HFFc6 (cell line): ENCODE measurements at regions not wholly inside any gene's neighbourhood (a gene's known extent, or its start where the extent isn't known, plus 50 kb on each side); places are given as distances from the start of the nearest gene placed in this dataset.

Source experiments
- DNase-seq: peaks from one replicate; pipeline ENCODE4 v3.0.0-alpha.2; 2018
- H3K27ac Mint-ChIP-seq: 2 replicates; pipeline ENCODE4 v1.8.0; 2020; ENCODE audit warnings: mild to moderate bottlenecking, mixed read lengths
- H3K27me3 Mint-ChIP-seq: 2 replicates; pipeline ENCODE4 v1.8.0; 2021; ENCODE audit warnings: mild to moderate bottlenecking, moderate library complexity, mixed read lengths; ENCODE audit not compliant: insufficient read depth
- H3K36me3 Mint-ChIP-seq: 2 replicates; pipeline ENCODE4 v1.8.0; 2021; ENCODE audit warnings: low read depth, mixed read lengths
- H3K4me1 Mint-ChIP-seq: 2 replicates; pipeline ENCODE4 v1.8.0; 2020; ENCODE audit warnings: low read depth, mixed read lengths
- H3K4me3 Mint-ChIP-seq: 2 replicates; pipeline ENCODE4 v1.8.0; 2020; ENCODE audit warnings: mild to moderate bottlenecking, moderate library complexity, mixed read lengths
- H3K9me3 Mint-ChIP-seq: 2 replicates; pipeline ENCODE4 v1.8.0; 2020; ENCODE audit warnings: mild to moderate bottlenecking, mixed read lengths
- TF ChIP-seq, protein P1 (sequence below): fragments of 200-600 bp; sonication (generic); IDR thresholded peaks from 2 replicates; pipeline ENCODE4 v1.5.0; 2021; ENCODE audit warnings: antibody characterized with exemption, mild to moderate bottlenecking

- Mint-ChIP-seq H3K4me1 (no peaks in the 10 kb centered on the region), H3K36me3 (no peaks in the 10 kb centered on the region), H3K27ac (no peak overlapping the region), H3K27me3 (peaks cover 32% of the 10 kb centered on the region), H3K9me3 (no peaks in the 10 kb centered on the region), H3K4me3 (no peak overlapping the region)
- DNase-seq: no peak
- TF ChIP-seq, protein P1, sequence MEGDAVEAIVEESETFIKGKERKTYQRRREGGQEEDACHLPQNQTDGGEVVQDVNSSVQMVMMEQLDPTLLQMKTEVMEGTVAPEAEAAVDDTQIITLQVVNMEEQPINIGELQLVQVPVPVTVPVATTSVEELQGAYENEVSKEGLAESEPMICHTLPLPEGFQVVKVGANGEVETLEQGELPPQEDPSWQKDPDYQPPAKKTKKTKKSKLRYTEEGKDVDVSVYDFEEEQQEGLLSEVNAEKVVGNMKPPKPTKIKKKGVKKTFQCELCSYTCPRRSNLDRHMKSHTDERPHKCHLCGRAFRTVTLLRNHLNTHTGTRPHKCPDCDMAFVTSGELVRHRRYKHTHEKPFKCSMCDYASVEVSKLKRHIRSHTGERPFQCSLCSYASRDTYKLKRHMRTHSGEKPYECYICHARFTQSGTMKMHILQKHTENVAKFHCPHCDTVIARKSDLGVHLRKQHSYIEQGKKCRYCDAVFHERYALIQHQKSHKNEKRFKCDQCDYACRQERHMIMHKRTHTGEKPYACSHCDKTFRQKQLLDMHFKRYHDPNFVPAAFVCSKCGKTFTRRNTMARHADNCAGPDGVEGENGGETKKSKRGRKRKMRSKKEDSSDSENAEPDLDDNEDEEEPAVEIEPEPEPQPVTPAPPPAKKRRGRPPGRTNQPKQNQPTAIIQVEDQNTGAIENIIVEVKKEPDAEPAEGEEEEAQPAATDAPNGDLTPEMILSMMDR: no peak
Measured at GRCh38 chr3:72247645-72248388, 462.9 kb upstream of the PROK2 start.

- H3K4me1 Mint-ChIP-seq: no peaks in the 10 kb centered on the region
- H3K36me3 Mint-ChIP-seq: no peaks in the 10 kb centered on the region
Measured at GRCh38 chr3:72247126-72247525, 462.2 kb upstream of the PROK2 start.

GRCh38 chr3:72246685-72247084, 461.7 kb upstream of the PROK2 start:
- no peaks in the 10 kb centered on the region for H3K9me3 Mint-ChIP-seq

More at GRCh38 chr3:72247126-72247525, 462.2 kb upstream of the PROK2 start:
- Mint-ChIP-seq H3K9me3 (no peaks in the 10 kb centered on the region), H3K4me3 (no peak overlapping the region), H3K27me3 (peaks cover 32% of the 10 kb centered on the region), H3K27ac (no peak overlapping the region)
- no peak for DNase-seq
- TF ChIP-seq, protein P1: no peak

DNA sequence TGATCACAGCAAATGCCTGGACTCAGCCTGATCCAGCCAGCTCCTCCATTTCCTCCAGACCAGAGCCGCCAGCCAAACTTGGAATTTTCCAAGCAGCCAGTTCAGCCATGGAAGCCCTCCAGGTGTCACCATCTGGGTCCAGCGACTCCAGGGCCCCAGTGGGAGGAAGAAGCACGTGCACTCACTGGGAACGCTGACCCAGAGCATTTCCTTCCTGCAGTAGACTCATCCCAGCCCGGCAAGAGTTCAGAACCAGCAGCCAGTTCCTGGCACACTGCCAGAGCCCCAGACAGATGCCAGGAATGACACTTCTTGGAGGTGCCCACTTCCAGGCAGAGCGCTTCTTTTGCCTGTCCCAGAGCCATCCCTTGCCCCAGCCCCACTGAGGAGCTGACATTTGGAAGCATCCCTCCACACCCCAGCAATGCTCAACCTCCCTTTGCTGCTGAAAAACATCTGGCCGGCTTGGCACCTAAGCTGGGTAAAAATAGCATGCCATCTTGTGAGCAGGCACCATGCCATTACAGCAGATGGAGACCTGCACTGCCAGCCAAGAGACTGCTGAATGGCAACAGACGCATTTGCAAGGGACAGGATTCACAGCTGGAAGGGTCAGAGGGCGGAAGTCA, 460.3 kb upstream of the PROK2 start:
- no peak for DNase-seq
- H3K27ac Mint-ChIP-seq: no peak overlapping the region
- no peak overlapping the region for H3K4me3 Mint-ChIP-seq
- no peaks in the 10 kb centered on the region for H3K36me3 Mint-ChIP-seq
- TF ChIP-seq, protein P1: no peak
- H3K9me3 Mint-ChIP-seq: no peaks in the 10 kb centered on the region
- H3K27me3 Mint-ChIP-seq: peaks cover 36% of the 10 kb centered on the region
- H3K4me1 Mint-ChIP-seq: no peaks in the 10 kb centered on the region

More at GRCh38 chr3:72246685-72247084, 461.7 kb upstream of the PROK2 start:
- Mint-ChIP-seq H3K27ac (no peak overlapping the region), H3K4me1 (no peaks in the 10 kb centered on the region), H3K36me3 (no peaks in the 10 kb centered on the region), H3K4me3 (no peak overlapping the region), H3K27me3 (peaks cover 31% of the 10 kb centered on the region)
- TF ChIP-seq, protein P1: no peak
- DNase-seq: no peak

DNA sequence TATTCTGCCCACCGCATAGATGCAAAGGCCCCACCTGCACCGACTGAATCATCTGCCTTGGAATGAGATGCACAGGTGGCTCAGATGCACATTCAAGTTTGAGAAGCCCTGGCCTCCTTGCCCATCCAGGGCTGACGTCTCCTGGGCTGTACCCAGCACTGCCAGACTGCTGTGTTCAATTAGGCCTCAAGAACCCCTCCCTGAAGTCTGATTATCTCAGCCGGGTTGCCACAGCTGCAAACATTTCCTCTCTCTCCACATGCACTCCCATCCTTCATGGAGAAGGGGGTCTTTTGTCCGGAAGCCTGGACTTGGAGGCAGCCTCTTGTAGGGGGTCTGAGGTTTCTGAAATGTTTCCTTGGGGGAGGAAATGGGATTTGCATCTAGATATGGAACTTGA, 459.4 kb upstream of the PROK2 start:
- H3K27ac Mint-ChIP-seq: no peak overlapping the region
- H3K36me3 Mint-ChIP-seq: no peaks in the 10 kb centered on the region
- no peak overlapping the region for H3K4me3 Mint-ChIP-seq
- TF ChIP-seq, protein P1: no peak
- no peak for DNase-seq
- peaks cover 39% of the 10 kb centered on the region for H3K27me3 Mint-ChIP-seq
- H3K4me1 Mint-ChIP-seq: no peaks in the 10 kb centered on the region
- H3K9me3 Mint-ChIP-seq: no peaks in the 10 kb centered on the region
